BLaER1 treated with 17β-estradiol and CSF1 and Interleukin-3, amounts not matched to agents 10 nM and 100 nM (cell line): ENCODE measurements at regions not wholly inside any gene's neighbourhood (a gene's known extent, or its start where the extent isn't known, plus 50 kb on each side); places are given as distances from the start of the nearest gene placed in this dataset.

Experiments used
- H3K27ac ChIP-seq, 11 experiments: shearing (Covaris generic); formaldehyde crosslinking; 2 replicates each; pipeline ENCODE4 v1.8.1; 2022
- H3K27me3 ChIP-seq, 11 experiments: shearing (Covaris generic); formaldehyde crosslinking; 2 replicates each; pipeline ENCODE4 v1.8.1; 2022
- H3K36me3 ChIP-seq, 11 experiments: shearing (Covaris generic); formaldehyde crosslinking; 2 replicates each; pipeline ENCODE4 v1.8.1; 2022
- H3K4me1 ChIP-seq, 10 experiments: shearing (Covaris generic); formaldehyde crosslinking; 2 replicates each; pipeline ENCODE4 v1.8.1; 2022
- H3K4me2 ChIP-seq, 11 experiments: shearing (Covaris generic); formaldehyde crosslinking; 2 replicates each; pipeline ENCODE4 v1.8.1; 2022
- H3K4me3 ChIP-seq, 10 experiments: shearing (Covaris generic); formaldehyde crosslinking; 2 replicates each; pipeline ENCODE4 v1.8.1; 2022
- H3K9ac ChIP-seq, 11 experiments: shearing (Covaris generic); formaldehyde crosslinking; 2 replicates each; pipeline ENCODE4 v1.8.1; 2022
- H3K9me3 ChIP-seq, 11 experiments: shearing (Covaris generic); formaldehyde crosslinking; replicated peaks in 1 of 11; 2 replicates each; pipeline ENCODE4 v1.8.1; 2022
- H4K20me1 ChIP-seq, 11 experiments: shearing (Covaris generic); formaldehyde crosslinking; 2 replicates each; pipeline ENCODE4 v1.8.1; 2022
- Cebpa-rat ChIP-seq, 11 experiments: shearing (Covaris generic); IDR thresholded peaks; 2 replicates each; pipeline ENCODE4 v1.8.1; 2022

GRCh38 chr11:97254790-97255189, 865.0 kb downstream of the JRKL start:
- H3K4me3 ChIP-seq: no peak overlapping the region
- no peaks in the 10 kb centered on the region for H3K27me3 ChIP-seq
- no peaks in the 10 kb centered on the region for H3K4me1 ChIP-seq
- H3K9me3 ChIP-seq: no peaks in the 10 kb centered on the region
- H3K9ac ChIP-seq: no peak overlapping the region
- H3K36me3 ChIP-seq: no peaks in the 10 kb centered on the region
- H3K27ac ChIP-seq: no peak overlapping the region
- H3K4me2 ChIP-seq: no peak overlapping the region
- H4K20me1 ChIP-seq: no peaks in the 10 kb centered on the region
- no peak for TF ChIP-seq Cebpa-rat (IDR thresholded peaks at IDR 0.05)

GRCh38 chr11:97259434-97259833, 869.6 kb downstream of the JRKL start:
- Histone ChIP-seq H3K4me2 (no peak overlapping the region), H4K20me1 (no peaks in the 10 kb centered on the region), H3K36me3 (no peaks in the 10 kb centered on the region), H3K9me3 (no peaks in the 10 kb centered on the region), H3K9ac (no peak overlapping the region), H3K4me3 (no peak overlapping the region), H3K4me1 (no peaks in the 10 kb centered on the region), H3K27me3 (no peaks in the 10 kb centered on the region), H3K27ac (no peak overlapping the region)
- no peak for TF ChIP-seq Cebpa-rat (IDR thresholded peaks at IDR 0.05)

GRCh38 chr11:97259884-97260283, 870.1 kb downstream of the JRKL start:
- Histone ChIP-seq H3K27me3 (no peaks in the 10 kb centered on the region), H3K9me3 (no peaks in the 10 kb centered on the region), H3K4me1 (no peaks in the 10 kb centered on the region), H3K4me2 (no peak overlapping the region), H3K36me3 (no peaks in the 10 kb centered on the region), H3K9ac (no peak overlapping the region), H4K20me1 (no peaks in the 10 kb centered on the region), H3K27ac (no peak overlapping the region), H3K4me3 (no peak overlapping the region)
- TF ChIP-seq Cebpa-rat (IDR thresholded peaks at IDR 0.05): no peak

GRCh38 chr11:97263183-97263858, 873.5 kb downstream of the JRKL start:
- Histone ChIP-seq H3K36me3 (no peaks in the 10 kb centered on the region), H4K20me1 (no peaks in the 10 kb centered on the region), H3K9me3 (no peaks in the 10 kb centered on the region), H3K4me3 (no peak overlapping the region), H3K4me2 (no peak overlapping the region), H3K4me1 (no peaks in the 10 kb centered on the region), H3K27me3 (no peaks in the 10 kb centered on the region), H3K9ac (no peak overlapping the region), H3K27ac (no peak overlapping the region)
- no peak for TF ChIP-seq Cebpa-rat (IDR thresholded peaks at IDR 0.05)

GRCh38 chr11:97269527-97269926, 879.7 kb downstream of the JRKL start:
- TF ChIP-seq Cebpa-rat (IDR thresholded peaks at IDR 0.05): no peak
- Histone ChIP-seq H3K4me2 (no peak overlapping the region), H3K4me3 (no peak overlapping the region), H4K20me1 (no peaks in the 10 kb centered on the region), H3K9ac (no peak overlapping the region), H3K4me1 (no peaks in the 10 kb centered on the region), H3K9me3 (peaks cover 7 to 13% (median 13%) of the 10 kb centered on the region in 11 experiments; a peak in 21 of 22 replicates), H3K36me3 (no peaks in the 10 kb centered on the region), H3K27me3 (no peaks in the 10 kb centered on the region), H3K27ac (no peak overlapping the region)

GRCh38 chr11:97279341-97279740, 889.5 kb downstream of the JRKL start:
- Histone ChIP-seq H3K4me3 (no peak overlapping the region), H4K20me1 (no peaks in the 10 kb centered on the region), H3K36me3 (no peaks in the 10 kb centered on the region), H3K27ac (no peak overlapping the region), H3K4me1 (no peaks in the 10 kb centered on the region), H3K9me3 (peaks cover 2 to 13% (median 9%) of the 10 kb centered on the region in 11 experiments; a peak in 21 of 22 replicates), H3K27me3 (no peaks in the 10 kb centered on the region), H3K9ac (no peak overlapping the region), H3K4me2 (no peak overlapping the region)
- no peak for TF ChIP-seq Cebpa-rat (IDR thresholded peaks at IDR 0.05)

- Histone ChIP-seq H4K20me1 (no peaks in the 10 kb centered on the region), H3K9ac (no peak overlapping the region), H3K27ac (no peak overlapping the region), H3K27me3 (no peaks in the 10 kb centered on the region), H3K4me3 (no peak overlapping the region), H3K4me2 (no peak overlapping the region), H3K36me3 (no peaks in the 10 kb centered on the region), H3K4me1 (no peaks in the 10 kb centered on the region), H3K9me3 (peaks cover 0 to 3% (median under 1%) of the 10 kb centered on the region in 11 experiments; a peak in 8 of 22 replicates)
- TF ChIP-seq Cebpa-rat (IDR thresholded peaks at IDR 0.05): no peak
These were observed 890.5 kb downstream of the JRKL start for GRCh38 chr11:97280347-97280746.

GRCh38 chr11:97289823-97290222, 900.0 kb downstream of the JRKL start:
- Histone ChIP-seq H3K4me1 (no peaks in the 10 kb centered on the region), H3K9ac (no peak overlapping the region), H3K27me3 (no peaks in the 10 kb centered on the region), H3K4me2 (no peak overlapping the region), H3K36me3 (no peaks in the 10 kb centered on the region), H4K20me1 (no peaks in the 10 kb centered on the region), H3K4me3 (no peak overlapping the region), H3K27ac (no peak overlapping the region), H3K9me3 (peaks cover 0 to 3% (median 0%) of the 10 kb centered on the region in 11 experiments; a peak in 1 of 22 replicates)
- no peak for TF ChIP-seq Cebpa-rat (IDR thresholded peaks at IDR 0.05)

- no peaks in the 10 kb centered on the region for H3K27me3 ChIP-seq
- no peak overlapping the region for H3K9ac ChIP-seq
- no peak overlapping the region for H3K4me2 ChIP-seq
- no peaks in the 10 kb centered on the region for H3K4me1 ChIP-seq
- no peak for TF ChIP-seq Cebpa-rat (IDR thresholded peaks at IDR 0.05)
- no peak overlapping the region for H3K4me3 ChIP-seq
- no peaks in the 10 kb centered on the region for H4K20me1 ChIP-seq
- no peak overlapping the region for H3K27ac ChIP-seq
- peaks cover 0 to 3% (median 0%) of the 10 kb centered on the region in 11 experiments; a peak in 1 of 22 replicates for H3K9me3 ChIP-seq
- no peaks in the 10 kb centered on the region for H3K36me3 ChIP-seq
These were observed 900.7 kb downstream of the JRKL start for GRCh38 chr11:97290464-97291041.

GRCh38 chr11:97296301-97296700, 906.5 kb downstream of the JRKL start:
- Histone ChIP-seq H3K4me3 (no peak overlapping the region), H3K27ac (no peak overlapping the region), H4K20me1 (no peaks in the 10 kb centered on the region), H3K36me3 (no peaks in the 10 kb centered on the region), H3K9ac (no peak overlapping the region), H3K4me2 (no peak overlapping the region), H3K9me3 (no peaks in the 10 kb centered on the region), H3K4me1 (no peaks in the 10 kb centered on the region), H3K27me3 (no peaks in the 10 kb centered on the region)
- TF ChIP-seq Cebpa-rat (IDR thresholded peaks at IDR 0.05): no peak
